ENCODE measurements at regions not wholly inside any gene's neighbourhood (a gene's known extent, or its start where the extent isn't known, plus 50 kb on each side); places are given as distances from the start of the nearest gene placed in this dataset.

GRCh38 chr5:114179134-114179533, 182.7 kb upstream of the KCNN2 start:
- DNase-seq, result no peak

- no peak for DNase-seq
Observed at GRCh38 chr5:114184006-114184405, 177.9 kb upstream of the KCNN2 start.

- no peak for DNase-seq
Observed at GRCh38 chr5:114185274-114185673, 176.6 kb upstream of the KCNN2 start.

GRCh38 chr5:114191441-114191840, 170.4 kb upstream of the KCNN2 start:
- DNase-seq, result no peak

GRCh38 chr5:114192108-114192507, 169.8 kb upstream of the KCNN2 start:
- no peak for DNase-seq

GRCh38 chr5:114201332-114201731, 160.5 kb upstream of the KCNN2 start:
- no peak for DNase-seq

GRCh38 chr5:114204923-114205322, 156.9 kb upstream of the KCNN2 start:
- DNase-seq, result no peak

GRCh38 chr5:114206640-114207039, 155.2 kb upstream of the KCNN2 start:
- no peak for DNase-seq

- no peak for DNase-seq
Observed at GRCh38 chr5:114207615-114208014, 154.3 kb upstream of the KCNN2 start.

- DNase-seq, result no peak
Observed at GRCh38 chr5:114208120-114208519, 153.8 kb upstream of the KCNN2 start.

GRCh38 chr5:114208588-114208987, 153.3 kb upstream of the KCNN2 start:
- no peak for DNase-seq

GRCh38 chr5:114210662-114211061, 151.2 kb upstream of the KCNN2 start:
- no peak for DNase-seq

- no peak for DNase-seq
Observed at GRCh38 chr5:114221807-114222206, 140.1 kb upstream of the KCNN2 start.

GRCh38 chr5:114223866-114224265, 138.0 kb upstream of the KCNN2 start:
- no peak for DNase-seq

GRCh38 chr5:114237766-114238165, 124.1 kb upstream of the KCNN2 start:
- no peak for DNase-seq

- no peak for DNase-seq
Observed at GRCh38 chr5:114238771-114239313, 123.0 kb upstream of the KCNN2 start.

- no peak for DNase-seq
Observed at GRCh38 chr5:114243281-114243971, 118.4 kb upstream of the KCNN2 start.

GRCh38 chr5:114243972-114244317, 117.9 kb upstream of the KCNN2 start:
- DNase-seq, result no peak

GRCh38 chr5:114249823-114250222, 112.0 kb upstream of the KCNN2 start:
- DNase-seq, result no peak

GRCh38 chr5:114250536-114250935, 111.3 kb upstream of the KCNN2 start:
- no peak for DNase-seq

- no peak for DNase-seq
Observed at GRCh38 chr5:114252226-114252625, 109.6 kb upstream of the KCNN2 start.

GRCh38 chr5:114255260-114255659, 106.6 kb upstream of the KCNN2 start:
- no peak for DNase-seq

- no peak for DNase-seq
Observed at GRCh38 chr5:114261989-114262388, 99.9 kb upstream of the KCNN2 start.

GRCh38 chr5:114265432-114266060, 96.3 kb upstream of the KCNN2 start:
- no peak for DNase-seq

- no peak for DNase-seq
Observed at GRCh38 chr5:114266374-114266773, 95.5 kb upstream of the KCNN2 start.
